HG03520 (cell line): ENCODE measurements at regions not wholly inside any gene's neighbourhood (a gene's known extent, or its start where the extent isn't known, plus 50 kb on each side); places are given as distances from the start of the nearest gene placed in this dataset.
"Not testable (repeated sequence)": the region's sequence is repeated elsewhere in the genome, so short reads cannot be mapped to it uniquely, and the experiment has no call there.

Experiments
- ATAC-seq: cut with Tn5 transposase; IDR thresholded peaks from one replicate; pipeline ENCODE4 v1.9.1; 2021; ENCODE audit warnings: mild to moderate bottlenecking, moderate library complexity; ENCODE audit not compliant: unreplicated experiment

DNA sequence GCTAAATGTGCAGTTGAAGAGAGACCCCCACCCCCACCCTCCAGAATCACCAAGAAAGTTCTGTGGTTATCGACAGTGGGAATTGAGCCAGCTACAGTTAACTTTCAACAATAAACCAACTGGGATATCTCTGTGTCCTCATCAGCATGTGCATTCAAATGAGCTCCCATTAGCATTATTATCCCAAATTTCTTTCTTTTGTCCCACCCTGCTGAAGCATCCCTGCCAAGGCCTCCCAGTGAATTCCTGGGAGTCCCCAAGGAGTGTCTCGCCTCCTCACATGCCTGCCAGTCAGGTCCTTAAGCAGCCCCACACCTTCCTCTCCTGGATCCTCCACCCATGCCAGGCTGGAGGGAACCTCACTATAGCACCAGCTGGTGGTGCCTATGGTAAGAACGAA, 422.1 kb upstream of the HNRNPA3 start:
- no peak for ATAC-seq

DNA sequence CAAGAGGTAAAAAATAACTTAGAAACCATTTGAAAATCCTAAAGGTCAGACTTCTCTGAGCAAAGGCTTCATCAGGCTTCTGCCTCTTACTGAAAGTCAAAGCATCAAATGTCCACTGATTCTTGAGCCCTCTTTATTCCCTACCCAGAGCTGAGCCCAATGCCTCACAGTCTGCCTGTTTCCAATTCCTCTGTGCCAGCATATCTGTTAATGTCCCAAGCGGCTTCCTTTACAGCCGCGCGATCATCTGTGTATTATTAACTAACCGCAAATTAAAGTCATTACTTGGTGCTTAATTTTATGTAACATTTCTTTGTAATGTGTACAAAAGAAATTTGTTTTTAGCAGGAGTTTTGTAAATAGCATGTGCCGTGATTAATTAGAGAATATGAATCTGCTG, 418.8 kb upstream of the HNRNPA3 start:
- ATAC-seq, result no peak

DNA sequence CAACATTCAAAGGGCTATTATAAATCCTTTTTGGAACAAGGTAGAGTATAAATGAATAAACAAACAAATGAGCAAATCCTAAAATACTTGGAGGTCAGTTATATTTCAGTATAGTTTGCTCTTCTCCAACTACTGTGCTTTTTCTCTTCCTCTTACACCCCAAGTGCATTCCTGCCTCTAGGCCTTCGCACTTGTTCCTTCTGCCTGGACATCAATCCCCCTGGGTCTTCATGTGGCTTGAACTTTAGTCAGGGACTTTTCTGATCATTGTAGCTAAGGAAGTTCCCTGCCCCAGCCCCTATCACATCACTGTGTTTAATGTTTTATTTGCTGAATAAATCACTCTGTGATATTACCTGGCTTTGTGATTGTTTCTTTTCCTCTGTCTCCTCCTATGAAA, 418.2 kb upstream of the HNRNPA3 start:
- ATAC-seq, result no peak

DNA sequence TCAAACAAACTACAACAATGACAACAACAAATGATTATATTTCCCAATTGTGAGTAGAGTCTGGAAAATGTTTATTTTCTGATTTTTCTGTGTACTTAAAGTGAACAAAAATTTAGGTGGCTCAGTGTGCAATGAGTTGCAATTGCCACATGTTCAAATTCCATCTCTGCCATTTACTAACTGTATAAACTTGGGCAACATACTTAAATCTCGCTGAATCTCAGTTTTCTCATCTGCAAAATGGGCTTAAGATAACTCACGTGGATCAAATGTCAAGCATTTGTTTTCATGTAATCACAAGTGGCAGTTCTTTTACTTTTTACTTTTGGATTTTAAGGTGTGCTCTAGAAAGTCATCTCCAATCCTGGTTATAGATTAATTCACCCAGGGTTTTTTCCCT, 416.8 kb upstream of the HNRNPA3 start:
- no peak for ATAC-seq

DNA sequence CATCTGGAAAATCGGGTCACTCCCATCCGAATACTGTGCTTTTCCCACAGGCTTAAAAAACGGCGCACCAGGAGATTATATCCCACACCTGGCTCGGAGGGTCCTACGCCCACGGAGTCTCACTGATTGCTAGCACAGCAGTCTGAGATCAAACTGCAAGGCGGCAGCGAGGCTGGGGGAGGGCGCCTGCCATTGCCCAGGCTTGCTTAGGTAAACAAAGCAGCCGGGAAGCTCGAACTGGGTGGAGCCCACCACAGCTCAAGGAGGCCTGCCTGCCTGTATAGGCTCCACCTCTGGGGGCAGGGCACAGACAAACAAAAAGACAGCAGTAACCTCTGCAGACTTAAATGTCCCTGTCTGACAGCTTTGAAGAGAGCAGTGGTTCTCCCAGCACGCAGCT, 415.9 kb upstream of the HNRNPA3 start:
- ATAC-seq, result not testable (repeated sequence)

DNA sequence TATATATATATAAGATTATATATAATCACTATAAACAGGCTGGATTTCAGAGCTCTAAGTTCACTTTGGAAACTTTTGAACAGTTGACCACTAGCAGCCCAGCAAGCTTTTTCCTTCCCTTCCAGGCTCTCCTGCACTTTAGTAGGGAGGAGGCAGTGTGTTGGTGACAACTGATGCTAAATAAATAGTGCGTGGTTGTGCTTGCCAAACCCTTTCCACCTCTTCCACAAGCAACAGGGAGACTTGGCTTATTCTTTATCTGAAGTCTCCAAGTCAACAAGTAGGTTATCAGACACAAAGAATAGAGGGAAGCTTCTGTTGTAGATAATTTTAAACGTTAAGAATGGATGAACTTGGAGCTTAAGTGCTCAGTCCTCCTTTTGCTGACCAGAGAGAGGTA, 408.2 kb upstream of the HNRNPA3 start:
- no peak for ATAC-seq

DNA sequence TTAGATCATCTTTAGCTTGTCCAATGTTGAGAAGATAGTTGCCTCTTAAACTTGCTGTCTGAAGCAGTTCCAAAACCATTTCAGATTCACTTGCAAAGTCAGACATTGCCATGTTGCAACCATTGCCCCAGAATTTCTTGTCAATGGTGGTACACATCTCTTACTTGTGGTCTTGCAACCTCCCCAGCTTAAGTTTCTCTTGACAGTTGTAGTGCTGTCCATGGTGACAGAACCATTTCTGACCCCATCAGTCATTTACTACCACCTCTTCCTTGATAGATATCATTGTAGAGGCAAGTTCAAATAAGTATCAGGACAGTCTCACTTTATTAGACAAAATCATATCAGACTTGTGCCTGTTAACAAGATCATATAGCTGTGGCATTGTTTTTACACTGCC, 407.2 kb upstream of the HNRNPA3 start:
- no peak for ATAC-seq

DNA sequence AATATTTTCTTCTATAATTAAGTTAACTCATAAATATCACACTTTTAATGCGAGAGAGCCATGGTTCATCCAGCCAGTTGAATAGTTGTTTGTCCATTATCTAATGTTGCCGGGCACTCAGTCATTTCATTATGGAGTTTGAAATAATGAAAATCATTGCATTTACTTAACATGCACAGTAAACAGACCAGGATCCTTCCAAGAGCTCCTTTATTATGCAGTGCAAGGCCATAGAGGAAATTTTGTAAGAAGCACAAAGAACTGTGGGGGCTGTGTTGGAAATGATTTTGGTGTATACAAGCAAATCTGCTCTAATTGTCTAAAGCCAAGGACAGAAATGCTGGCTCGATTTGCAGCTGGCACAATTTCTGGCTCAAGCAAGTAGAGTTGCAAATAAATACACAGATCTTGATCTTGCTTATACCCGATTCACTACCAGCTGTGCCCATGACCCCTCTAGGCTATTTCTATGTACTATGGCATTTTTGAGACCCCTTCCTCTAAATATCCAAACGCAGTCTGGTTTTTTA, 400.3 kb upstream of the HNRNPA3 start:
- no peak for ATAC-seq

DNA sequence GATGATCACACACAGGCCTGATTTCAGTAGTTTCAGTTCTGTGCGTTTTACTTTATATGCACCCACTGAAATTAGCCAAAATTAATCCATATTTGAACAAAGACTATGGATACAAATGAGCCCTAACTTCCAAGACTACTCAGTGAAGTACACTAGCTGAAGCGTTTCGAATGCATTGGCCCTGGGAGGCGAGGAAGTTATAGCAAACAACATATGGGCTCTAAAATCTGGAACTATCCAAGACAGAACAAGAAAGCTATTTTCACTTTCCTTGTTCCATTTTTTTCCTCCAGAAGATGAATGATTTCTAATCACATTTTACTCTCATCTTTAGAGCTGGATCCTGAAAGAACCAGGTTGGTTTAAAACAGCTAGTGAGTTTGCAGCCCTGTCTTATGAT, 399.4 kb upstream of the HNRNPA3 start:
- ATAC-seq, result no peak

DNA sequence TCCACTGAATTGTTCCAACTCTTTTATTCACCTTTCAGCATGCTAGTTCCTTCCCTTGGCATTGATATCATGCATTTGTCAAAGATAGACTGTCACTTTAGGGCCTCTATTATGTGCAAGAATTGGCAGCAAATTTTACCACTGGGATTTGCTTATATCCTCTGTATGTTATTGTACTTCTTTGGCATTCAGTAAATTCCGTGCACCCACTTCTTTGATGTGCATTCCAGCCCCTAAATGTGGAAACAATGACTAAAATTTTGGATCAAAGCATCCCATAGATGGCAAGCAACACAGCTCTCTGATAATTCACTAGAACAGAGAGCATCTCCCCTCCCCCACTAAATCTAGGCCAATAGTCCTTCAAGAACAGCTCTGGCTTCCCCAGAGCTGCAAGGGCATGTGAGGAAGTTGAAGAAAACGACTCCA, 399.0 kb upstream of the HNRNPA3 start:
- no peak for ATAC-seq

DNA sequence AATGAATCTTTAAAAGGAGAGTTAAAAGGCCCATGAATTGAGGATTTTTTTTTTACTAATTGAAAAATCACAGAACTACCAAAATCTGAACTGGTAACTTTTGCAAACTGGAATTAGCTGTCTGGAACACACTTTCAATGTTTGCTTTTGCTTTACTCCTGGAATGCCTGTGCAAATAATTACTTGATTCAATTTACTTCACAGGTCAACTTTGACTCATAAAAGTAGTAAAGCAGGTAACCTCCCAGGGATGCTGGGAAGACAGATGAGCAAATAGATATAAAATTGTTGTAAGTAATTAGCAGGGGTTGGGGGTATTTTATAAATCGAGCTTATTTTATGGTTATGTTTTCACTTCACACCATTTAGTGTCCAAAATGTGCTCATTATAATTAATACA, 398.3 kb upstream of the HNRNPA3 start:
- ATAC-seq, result no peak

DNA sequence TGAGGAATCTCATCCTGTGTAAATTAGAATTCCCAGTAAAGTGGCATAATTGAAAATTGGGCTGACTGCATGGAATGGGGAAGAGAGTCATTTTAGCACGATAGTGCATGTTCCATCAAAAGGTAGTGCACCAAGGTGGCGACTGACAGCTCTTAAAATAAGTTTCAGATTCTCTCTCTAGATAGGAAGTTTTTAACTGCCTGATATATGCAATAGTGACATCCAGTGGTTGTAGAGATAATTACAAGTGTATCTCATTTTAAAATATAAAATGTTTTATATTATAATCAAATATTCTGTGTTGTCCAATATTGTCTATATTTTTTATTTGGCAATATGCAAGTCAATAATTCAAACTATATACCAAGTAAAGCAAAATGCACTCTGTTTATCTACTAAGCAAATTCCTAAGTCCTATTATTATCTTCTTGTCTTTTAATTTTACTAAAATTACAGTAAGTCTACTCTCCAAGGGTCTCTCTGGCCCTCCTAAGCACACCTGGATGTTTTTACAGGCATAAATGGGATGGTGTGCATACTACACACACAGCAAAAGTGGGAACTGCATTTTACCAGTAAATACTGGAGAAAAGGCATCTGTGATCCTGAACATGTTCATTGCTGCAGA, 397.7 kb upstream of the HNRNPA3 start:
- ATAC-seq, result no peak

DNA sequence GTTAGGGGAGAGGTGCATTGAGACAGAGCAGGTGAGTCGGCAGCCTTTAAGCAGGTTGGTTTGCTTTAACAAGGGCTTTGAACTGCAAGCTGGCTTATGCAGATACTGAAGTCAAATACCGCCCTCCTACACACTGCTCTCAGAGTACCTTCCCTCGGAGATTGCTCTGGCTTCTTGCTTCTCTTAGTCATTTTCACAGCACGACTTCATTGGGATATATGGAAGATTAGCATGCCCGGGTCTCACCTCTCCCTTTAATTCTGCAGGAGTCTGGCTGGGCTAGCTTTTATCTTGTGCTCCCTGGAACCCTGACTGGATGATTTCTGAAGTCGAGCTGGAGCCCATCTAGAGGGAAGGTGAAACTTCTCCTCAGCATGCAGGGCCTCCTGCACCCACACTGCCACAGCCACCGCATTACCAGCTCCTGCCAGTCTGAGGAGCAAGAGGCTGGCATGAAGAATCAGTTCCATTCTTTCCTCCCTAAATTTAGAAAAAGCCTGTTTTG, 395.5 kb upstream of the HNRNPA3 start:
- ATAC-seq, result no peak

DNA sequence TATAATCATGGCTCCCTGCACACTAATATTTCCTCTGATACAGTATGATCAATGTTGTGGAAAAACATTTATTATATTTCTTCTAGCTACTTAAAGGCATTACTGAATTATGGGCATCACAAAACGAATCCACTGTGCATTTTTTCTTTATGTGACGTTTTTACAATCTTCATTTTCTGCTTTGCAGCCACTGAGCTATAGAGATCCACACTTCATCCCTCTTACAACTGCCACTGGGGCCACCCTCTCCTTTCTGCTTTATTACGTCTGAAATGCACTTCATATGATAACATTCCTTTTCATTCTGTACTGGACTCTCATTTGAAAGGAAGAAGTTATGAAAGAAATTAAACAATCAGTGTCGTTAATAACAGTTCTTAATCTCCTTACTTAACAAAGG, 394.5 kb upstream of the HNRNPA3 start:
- no peak for ATAC-seq

DNA sequence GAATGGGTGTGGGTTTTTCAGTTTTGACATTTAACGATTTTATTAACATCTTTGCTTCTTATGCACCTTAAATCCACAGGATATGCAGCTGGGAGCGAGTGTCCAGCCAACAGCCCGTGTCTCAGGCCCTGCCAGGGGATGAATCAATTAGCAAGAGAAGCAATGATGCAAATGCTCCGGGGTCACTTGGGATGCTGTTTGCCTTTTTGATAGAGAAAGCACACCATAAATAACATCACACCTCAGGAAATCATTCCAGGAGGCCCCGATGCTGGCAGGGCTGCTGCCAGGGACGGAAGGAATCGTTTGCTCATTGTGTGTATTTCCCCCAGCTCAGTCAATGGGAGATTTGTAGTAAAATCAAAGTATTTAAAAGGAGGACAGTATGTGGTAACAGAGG, 394.0 kb upstream of the HNRNPA3 start:
- no peak for ATAC-seq

DNA sequence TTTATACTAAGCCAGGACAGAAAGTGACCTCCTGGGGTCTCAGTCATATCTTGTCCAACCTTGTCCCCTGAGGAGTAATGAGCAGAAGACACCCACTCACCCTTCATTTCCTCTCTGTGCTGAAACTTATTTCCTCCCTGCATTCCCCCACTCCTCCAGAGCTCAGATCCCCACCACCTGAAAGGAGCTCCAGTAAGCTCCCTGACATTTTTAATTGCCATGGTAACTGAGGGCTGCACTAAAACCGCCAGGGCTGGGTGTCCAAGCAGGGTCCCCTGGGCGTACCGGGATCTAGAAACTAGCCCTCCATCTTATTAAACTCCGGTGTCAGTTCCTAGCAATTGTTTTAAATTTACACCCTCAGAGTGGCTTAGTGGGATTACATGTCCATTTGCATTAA, 393.3 kb upstream of the HNRNPA3 start:
- no peak for ATAC-seq

DNA sequence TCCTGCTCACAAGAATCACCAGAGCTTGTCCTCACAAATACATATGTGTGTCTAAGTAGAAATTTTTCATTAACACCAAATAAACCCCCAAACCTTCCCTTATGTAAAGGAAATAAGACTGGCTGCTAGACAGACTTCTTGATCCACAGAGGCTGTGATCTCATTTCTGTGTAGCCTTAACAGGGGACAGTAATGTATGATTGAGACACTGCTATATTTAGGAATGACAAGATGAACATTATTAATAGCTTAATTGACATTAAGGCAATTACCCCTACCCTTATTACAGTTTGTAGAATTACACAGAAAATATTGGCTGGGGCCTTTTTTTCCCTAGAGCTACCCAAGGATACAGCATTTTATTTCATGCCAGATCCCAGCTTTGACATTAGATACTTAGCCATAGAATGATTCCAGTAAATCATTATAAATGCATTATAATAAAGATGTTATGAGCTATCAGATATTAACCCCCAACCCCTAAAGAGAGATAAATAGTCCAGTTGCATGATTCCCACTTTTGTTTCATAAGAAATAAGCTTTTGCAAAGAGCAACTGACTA, 392.1 kb upstream of the HNRNPA3 start:
- no peak for ATAC-seq

DNA sequence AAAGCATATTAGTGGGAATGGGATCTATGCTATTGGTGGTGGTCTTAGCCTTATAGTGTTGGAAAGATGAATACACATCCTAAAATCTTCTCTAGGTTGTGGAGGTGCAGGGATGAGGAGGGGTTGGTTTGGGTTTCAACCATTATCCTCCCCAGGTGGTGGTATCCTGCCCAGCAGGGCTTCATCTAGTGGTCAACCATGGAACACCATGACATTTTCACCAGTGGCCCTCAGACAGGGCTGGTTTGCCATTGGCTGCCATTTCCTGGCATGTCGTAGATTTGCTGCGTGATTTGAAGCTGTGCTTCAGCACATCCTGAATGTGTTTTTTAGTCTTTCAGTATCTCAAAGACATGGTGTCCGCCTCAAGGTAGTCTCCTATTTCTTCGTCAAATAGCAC, 391.2 kb upstream of the HNRNPA3 start:
- no peak for ATAC-seq

DNA sequence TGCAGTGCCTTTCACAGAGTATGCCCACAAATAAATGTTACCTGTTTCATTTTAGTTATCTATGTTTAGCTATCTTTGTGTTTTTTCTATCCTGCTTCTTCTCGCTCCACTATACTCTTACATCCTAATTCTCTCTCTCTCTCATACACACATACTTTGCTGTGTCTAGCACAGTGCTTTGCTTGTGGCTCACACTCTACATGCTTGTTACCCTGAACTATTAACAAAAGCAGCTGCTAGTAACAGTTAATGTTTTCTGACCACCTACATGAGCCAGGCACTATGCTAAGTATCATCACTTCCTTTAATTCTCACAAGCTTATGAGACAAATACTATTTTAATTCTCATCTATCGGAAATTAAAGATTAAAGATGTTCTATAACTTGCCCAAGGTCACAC, 390.5 kb upstream of the HNRNPA3 start:
- no peak for ATAC-seq

DNA sequence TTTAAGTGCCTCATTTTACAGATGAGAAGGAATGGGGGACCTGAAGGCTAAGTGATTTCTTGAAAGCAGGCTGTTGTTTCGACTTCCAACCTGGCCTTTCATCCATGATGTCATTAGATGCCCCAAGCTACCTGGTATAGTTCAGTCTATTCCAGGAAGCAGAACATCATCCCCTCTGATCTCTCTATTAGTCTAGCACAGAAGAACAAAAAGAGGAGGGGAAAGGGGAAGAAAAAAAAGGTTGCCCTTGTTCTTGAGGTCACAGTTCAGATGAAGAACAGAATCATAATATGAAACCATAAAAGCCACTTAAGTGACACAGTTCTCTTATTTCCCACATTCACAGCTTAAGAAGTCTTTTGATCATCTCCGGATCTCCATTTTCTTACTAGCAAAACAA, 386.2 kb upstream of the HNRNPA3 start:
- ATAC-seq, result no peak

DNA sequence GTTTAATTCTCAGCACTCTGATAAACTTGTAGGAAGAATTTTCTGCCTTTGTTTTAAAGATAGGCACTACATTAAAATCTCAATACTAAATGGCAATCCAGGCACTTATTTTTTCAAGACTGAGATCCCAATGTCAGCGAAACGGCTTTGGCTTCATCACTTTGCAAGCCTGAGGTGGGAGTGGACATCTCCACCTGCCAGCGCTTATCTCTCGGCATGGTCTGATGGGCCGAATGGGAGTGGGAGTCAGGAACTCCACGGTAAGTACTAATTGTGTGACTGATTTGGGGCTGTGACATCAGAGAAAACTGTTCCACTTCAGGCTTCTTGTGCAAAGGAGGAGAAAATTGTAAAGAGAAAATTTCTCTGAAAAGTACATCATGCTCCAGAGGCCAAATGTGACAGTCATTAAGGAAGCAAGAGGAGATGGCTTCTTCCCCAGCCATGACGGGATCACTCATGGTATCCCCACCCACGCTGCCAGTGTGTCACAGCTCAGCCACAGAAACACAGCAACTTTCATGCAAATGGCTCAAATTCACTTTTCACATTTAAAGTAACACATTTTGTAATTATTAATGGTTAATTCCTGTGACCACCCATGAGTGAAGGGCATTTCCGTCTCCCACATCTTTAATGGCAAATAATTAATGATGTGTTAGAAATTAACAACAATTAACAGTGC, 385.5 kb upstream of the HNRNPA3 start:
- ATAC-seq, result no peak

DNA sequence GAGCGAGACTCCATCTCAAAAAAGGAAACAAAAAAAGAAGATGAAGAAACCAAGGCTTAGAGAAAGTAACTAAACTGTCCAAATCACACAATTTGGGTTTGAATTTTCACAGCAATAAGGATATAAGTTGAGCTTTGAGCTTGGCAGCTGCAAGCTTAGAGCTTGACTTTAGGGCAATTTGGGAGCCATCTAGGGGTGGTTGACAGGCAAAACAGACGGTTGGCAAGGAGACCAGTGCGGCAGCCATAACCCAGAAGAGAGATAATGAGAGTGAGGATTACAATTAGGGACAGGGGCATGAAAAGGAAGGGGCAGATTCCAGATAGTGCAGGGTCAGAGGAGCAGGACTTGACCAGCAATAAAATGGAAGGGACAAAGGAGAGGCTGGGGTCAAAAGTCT, 382.2 kb upstream of the HNRNPA3 start:
- peak; percentile 81 for ATAC-seq
